Right cardiac atrium (tissue), 5 donors: ENCODE measurements at regions not wholly inside any gene's neighbourhood (a gene's known extent, or its start where the extent isn't known, plus 50 kb on each side); places are given as distances from the start of the nearest gene placed in this dataset.
"Not testable (repeated sequence)": the region's sequence is repeated elsewhere in the genome, so short reads cannot be mapped to it uniquely, and the experiment has no call there.

Experiments
- ATAC-seq, 2 donors: fragments of 200-7000 bp; cut with Tn5 transposase; one replicate each; pipeline versions ENCODE4 v1.8.0 to v1.9.1; 2020; ENCODE audit warnings: moderate library complexity in 2 of 2, mild to moderate bottlenecking in 1 of 2
- DNase-seq, 3 donors: peaks; one replicate each; pipeline ENCODE4 v3.0.0-alpha.2; 2020
- H3K27ac ChIP-seq: one replicate; pipeline ENCODE4 v1.5.1; 2013; ENCODE audit warnings: mild to moderate bottlenecking, low read length, control low read depth, moderate library complexity
- H3K27me3 ChIP-seq: one replicate; pipeline ENCODE4 v1.6.1; 2013; ENCODE audit not compliant: control insufficient read depth, insufficient read depth
- H3K4me1 ChIP-seq: one replicate; pipeline ENCODE4 v1.6.1; 2013; ENCODE audit warnings: low read length; ENCODE audit not compliant: control insufficient read depth, insufficient read depth
- H3K4me3 ChIP-seq: one replicate; pipeline ENCODE4 v1.5.1; 2013; ENCODE audit warnings: low read length, control low read depth
- H3K9me3 ChIP-seq: one replicate; pipeline ENCODE4 v1.6.1; 2013; ENCODE audit warnings: low read length; ENCODE audit not compliant: control insufficient read depth
- WGBS: extraction: QIAGEN DNeasy Blood & Tissue Kit; methylation state at CpG from one replicate; pipeline ENCODE4 v1.1.7; 2013; 5-methylcytosine and 5-hydroxymethylcytosine counted together
- intact Hi-C, 4 donors: fragments of 100-400 bp; cut with DNase I; formaldehyde crosslinking; loops; one replicate each; pipeline versions ENCODE4 v1.11.0 to v1.14.0; 2022 to 2023
- donor health status: healthy with polysubstance abuse.
- donor health status: DM: no; HTN: yes; CAD: no.
- donor health status: DM: no; HTN: no; CAD: no.
- donor health status: DM: no; HTN: yes; CAD: no; lungs with severe emphysema.
- donor health status: DM: yes; HTN: yes; CAD: no.

GRCh38 chr3:40677321-40677720 is 152.6 kb downstream of the ZNF621 start:
- ATAC-seq (no peak), DNase-seq (no peak)
- Histone ChIP-seq H3K4me1 (no peaks in the 10 kb centered on the region), H3K27ac (no peak overlapping the region), H3K27me3 (no peaks in the 10 kb centered on the region), H3K4me3 (no peak overlapping the region), H3K9me3 (no peaks in the 10 kb centered on the region)
- intact Hi-C loops: no loop called here
- 83% methylated on average over 3 of the region's 3 CpGs for WGBS

- Histone ChIP-seq H3K27ac (no peak overlapping the region), H3K4me1 (no peaks in the 10 kb centered on the region), H3K9me3 (no peaks in the 10 kb centered on the region), H3K27me3 (no peaks in the 10 kb centered on the region), H3K4me3 (no peak overlapping the region)
- 91% methylated on average over 3 of the region's 3 CpGs for WGBS
- intact Hi-C loops: no loop called here
- DNase-seq: no peak
- ATAC-seq: no peak
Observed at GRCh38 chr3:40677749-40678148, 153.0 kb downstream of the ZNF621 start.

- intact Hi-C loops: no loop called here
- H3K27ac ChIP-seq: no peak overlapping the region
- no peaks in the 10 kb centered on the region for H3K4me1 ChIP-seq
- no peaks in the 10 kb centered on the region for H3K9me3 ChIP-seq
- ATAC-seq (no peak), DNase-seq (no peak)
- WGBS: 89% methylated on average over 4 of the region's 4 CpGs
- H3K4me3 ChIP-seq: no peak overlapping the region
- no peaks in the 10 kb centered on the region for H3K27me3 ChIP-seq
Observed at GRCh38 chr3:40679290-40679689, 154.5 kb downstream of the ZNF621 start.

GRCh38 chr3:40680685-40681657 is 156.2 kb downstream of the ZNF621 start:
- no peak for ATAC-seq
- DNase-seq: no peak
- no peak overlapping the region for H3K4me3 ChIP-seq
- no peaks in the 10 kb centered on the region for H3K27me3 ChIP-seq
- H3K27ac ChIP-seq: no peak overlapping the region
- intact Hi-C loops: no loop called here
- no peaks in the 10 kb centered on the region for H3K4me1 ChIP-seq
- no peaks in the 10 kb centered on the region for H3K9me3 ChIP-seq
- WGBS: 66% methylated on average over 3 of the region's 3 CpGs

GRCh38 chr3:40681658-40682055 is 156.9 kb downstream of the ZNF621 start:
- Histone ChIP-seq H3K9me3 (no peaks in the 10 kb centered on the region), H3K4me1 (no peaks in the 10 kb centered on the region), H3K4me3 (no peak overlapping the region), H3K27me3 (no peaks in the 10 kb centered on the region), H3K27ac (no peak overlapping the region)
- no peak for DNase-seq
- WGBS: 91% methylated on average over 1 of the region's 1 CpG
- no peak for ATAC-seq
- intact Hi-C loops: no loop called here

- H3K27me3 ChIP-seq: no peaks in the 10 kb centered on the region
- H3K4me1 ChIP-seq: peaks cover 9% of the 10 kb centered on the region
- 93% methylated on average over 1 of the region's 1 CpG for WGBS
- H3K27ac ChIP-seq: no peak overlapping the region
- intact Hi-C loops: no loop called here
- ATAC-seq (no peak), DNase-seq (no peak)
- H3K4me3 ChIP-seq: no peak overlapping the region
- no peaks in the 10 kb centered on the region for H3K9me3 ChIP-seq
Observed at GRCh38 chr3:40689837-40690236, 165.1 kb downstream of the ZNF621 start.

- intact Hi-C loops: no loop called here
- Histone ChIP-seq H3K27me3 (no peaks in the 10 kb centered on the region), H3K27ac (peak overlapping the region; percentile 25), H3K4me3 (no peak overlapping the region), H3K4me1 (peaks cover 9% of the 10 kb centered on the region), H3K9me3 (no peaks in the 10 kb centered on the region)
- WGBS: 38% methylated on average over 9 of the region's 9 CpGs
- ATAC-seq: peak; percentile 95 to 96
- peak; percentile 90 to 96 (median 93) for DNase-seq
Observed at GRCh38 chr3:40690749-40691451, 166.1 kb downstream of the ZNF621 start.

GRCh38 chr3:40691452-40691861 is 166.7 kb downstream of the ZNF621 start:
- intact Hi-C loops: no loop called here
- Histone ChIP-seq H3K4me1 (peaks cover 9% of the 10 kb centered on the region), H3K27me3 (no peaks in the 10 kb centered on the region), H3K4me3 (no peak overlapping the region), H3K27ac (peak overlapping the region; percentile 59), H3K9me3 (no peaks in the 10 kb centered on the region)
- WGBS: 55% methylated on average over 4 of the region's 4 CpGs
- ATAC-seq (peak; percentile 13 to 38), DNase-seq (no peak)

- H3K9me3 ChIP-seq: no peaks in the 10 kb centered on the region
- H3K4me1 ChIP-seq: peaks cover 9% of the 10 kb centered on the region
- H3K4me3 ChIP-seq: no peak overlapping the region
- ATAC-seq (peak in 1 of 2 donors; percentile 45), DNase-seq (no peak)
- H3K27ac ChIP-seq: no peak overlapping the region
- intact Hi-C loops: no loop called here
- 20% methylated on average over 2 of the region's 2 CpGs for WGBS
- H3K27me3 ChIP-seq: no peaks in the 10 kb centered on the region
Observed at GRCh38 chr3:40695848-40696247, 171.1 kb downstream of the ZNF621 start.

- ATAC-seq, intact Hi-C loops, H3K9me3 ChIP-seq, H3K4me3 ChIP-seq, DNase-seq, H3K27ac ChIP-seq, H3K27me3 ChIP-seq, H3K4me1 ChIP-seq: not testable (repeated sequence)
Observed at GRCh38 chr3:40698611-40699010, 173.9 kb downstream of the ZNF621 start.

- ATAC-seq (peak; percentile 51 to 67), DNase-seq (peak in 2 of 3 donors; percentile 55 to 69)
- Histone ChIP-seq H3K4me1 (no peaks in the 10 kb centered on the region), H3K27me3 (no peaks in the 10 kb centered on the region), H3K27ac (no peak overlapping the region), H3K4me3 (no peak overlapping the region), H3K9me3 (no peaks in the 10 kb centered on the region)
- intact Hi-C loops: no loop called here
- WGBS: 90% methylated on average over 1 of the region's 1 CpG
Observed at GRCh38 chr3:40701016-40701588, 176.3 kb downstream of the ZNF621 start.
